Activated CD4-positive, CD25-positive, alpha-beta regulatory T cell treated with anti-CD3 and anti-CD28 coated beads, Interleukin-2, amount 50 U/mL, for 72 hours (primary cell): ENCODE measurements at regions not wholly inside any gene's neighbourhood (a gene's known extent, or its start where the extent isn't known, plus 50 kb on each side); places are given as distances from the start of the nearest gene placed in this dataset.

ENCODE experiments used
- DNase-seq: peaks from one replicate; pipeline ENCODE4 v3.0.0; 2021

DNA sequence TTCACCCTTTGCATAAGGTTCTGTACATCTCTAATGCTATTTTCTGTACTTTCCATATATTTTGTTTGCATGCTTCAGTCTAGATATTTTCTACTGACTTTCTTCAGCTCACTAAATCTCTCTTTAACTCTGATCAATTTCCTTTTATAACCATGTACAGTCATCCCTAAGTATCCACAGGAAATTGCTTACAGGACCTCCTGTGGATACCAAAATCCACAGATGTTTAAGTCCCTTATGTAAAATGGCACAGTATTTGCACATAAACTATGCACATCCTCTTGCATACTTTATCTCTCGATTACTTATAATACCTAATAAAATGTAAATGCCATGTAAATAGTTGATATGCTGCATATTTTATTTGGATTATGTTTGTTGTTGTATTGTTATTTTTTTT, 442.1 kb downstream of the TLE4 start:
- no peak for DNase-seq

DNA sequence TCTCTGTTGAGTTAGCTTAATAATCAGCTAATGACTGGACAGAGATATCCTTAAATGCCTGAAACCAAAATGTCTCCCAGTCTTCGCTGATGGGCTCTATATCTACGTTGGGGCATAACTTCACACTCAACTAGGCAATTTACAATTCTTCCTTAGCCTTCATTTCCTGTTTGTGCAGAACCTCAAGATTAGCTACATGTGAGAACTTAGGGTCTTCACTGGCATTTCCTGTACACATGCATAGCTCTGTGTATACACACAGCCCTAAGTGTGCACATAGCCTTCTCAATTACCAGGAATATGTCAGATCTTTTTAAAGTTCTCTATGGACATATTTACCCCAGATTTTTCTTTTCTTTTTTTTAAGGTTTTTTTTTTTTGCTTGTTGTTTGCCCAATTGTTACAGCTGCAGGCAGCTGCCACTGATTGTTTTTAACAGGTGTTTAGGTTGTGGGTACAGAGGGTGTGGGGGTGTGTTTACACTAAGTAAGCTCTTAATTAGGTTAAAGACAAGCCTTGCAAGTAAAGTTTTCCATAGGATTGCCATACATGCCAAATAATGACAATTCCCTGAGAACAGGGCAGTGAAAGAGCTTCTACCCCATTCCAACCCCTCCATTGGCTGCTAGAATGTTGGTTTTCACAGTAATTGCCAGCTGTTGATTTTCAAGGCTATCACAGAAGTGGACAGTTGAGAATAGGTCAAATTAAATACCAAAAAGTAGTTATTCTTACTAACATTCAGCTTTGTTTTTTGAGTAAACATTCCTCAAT, 441.0 kb downstream of the TLE4 start:
- no peak for DNase-seq

DNA sequence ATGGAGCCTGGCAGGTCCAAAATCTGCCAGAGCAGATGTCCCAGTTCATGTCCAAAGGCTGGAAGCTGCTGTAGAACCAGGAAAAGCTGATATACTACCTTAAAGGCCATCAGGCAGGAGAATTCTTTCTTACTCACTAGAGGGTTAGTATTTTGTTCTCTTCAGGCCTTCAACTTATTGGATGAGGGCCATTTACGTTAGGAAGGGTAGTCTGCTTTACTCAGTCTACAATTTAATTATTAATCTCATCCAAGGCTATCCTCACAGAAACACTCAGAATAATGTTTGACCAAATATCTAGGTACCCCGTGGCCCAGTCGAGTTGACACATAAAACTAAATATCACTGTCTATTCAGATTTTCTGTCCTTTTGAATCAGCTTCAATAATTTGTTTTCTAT, 437.4 kb downstream of the TLE4 start:
- DNase-seq = no peak

DNA sequence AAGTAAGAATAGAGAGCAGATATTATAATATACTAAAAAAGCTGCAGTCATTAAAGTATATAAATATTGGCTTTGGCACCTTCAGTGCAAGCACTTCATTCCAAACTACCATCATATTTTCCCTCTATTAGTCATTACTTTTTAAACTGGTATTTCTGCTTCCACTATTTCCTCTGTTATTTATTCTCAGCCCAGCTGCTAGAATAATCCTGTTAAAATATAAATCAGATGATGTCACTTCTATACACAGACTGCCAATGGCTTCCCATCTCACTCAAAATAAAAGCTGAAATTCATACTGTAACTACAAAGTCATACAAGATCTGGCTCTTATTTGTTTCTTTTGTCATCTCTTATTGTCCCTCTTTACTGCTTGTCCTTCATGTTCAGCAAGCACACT, 432.9 kb downstream of the TLE4 start:
- DNase-seq = no peak

DNA sequence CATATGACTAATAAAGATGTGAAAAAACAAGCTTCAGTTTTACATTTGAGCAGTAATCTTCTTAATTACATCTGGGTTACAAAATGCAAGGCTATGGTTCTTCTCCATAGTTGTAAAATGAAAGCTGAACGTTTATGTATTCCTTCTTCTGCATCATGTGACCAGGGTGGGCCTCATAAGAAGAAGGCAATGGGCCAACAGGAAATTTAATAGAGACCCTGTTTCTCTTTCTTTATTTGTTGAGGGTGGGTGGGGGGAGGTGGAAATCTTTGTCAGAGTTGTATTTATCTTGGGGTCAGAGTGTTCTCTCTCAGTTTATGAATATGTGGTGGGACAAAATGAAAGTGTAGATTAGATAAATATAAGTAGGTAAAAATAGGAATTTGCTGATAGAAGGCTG, 418.8 kb downstream of the TLE4 start:
- no peak for DNase-seq

DNA sequence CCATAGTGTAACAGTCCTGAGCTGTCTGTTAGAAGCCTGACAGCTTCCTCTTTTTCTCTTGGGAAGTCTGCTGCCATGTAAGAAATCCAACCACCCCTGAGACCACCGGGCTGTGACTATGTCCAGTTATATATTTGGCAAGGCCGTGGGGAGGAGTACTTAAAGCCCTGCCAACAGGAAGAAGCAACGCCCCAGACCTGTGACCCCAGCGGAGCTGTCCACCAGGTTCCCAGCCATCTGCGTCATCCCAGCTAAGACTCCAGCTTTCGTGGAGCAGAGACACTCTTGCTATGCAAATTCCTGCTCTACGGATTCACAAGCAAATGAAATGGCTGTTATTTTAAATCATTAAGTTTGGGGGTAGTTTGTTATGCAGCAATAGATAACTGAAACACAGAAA, 417.3 kb downstream of the TLE4 start:
- no peak for DNase-seq

DNA sequence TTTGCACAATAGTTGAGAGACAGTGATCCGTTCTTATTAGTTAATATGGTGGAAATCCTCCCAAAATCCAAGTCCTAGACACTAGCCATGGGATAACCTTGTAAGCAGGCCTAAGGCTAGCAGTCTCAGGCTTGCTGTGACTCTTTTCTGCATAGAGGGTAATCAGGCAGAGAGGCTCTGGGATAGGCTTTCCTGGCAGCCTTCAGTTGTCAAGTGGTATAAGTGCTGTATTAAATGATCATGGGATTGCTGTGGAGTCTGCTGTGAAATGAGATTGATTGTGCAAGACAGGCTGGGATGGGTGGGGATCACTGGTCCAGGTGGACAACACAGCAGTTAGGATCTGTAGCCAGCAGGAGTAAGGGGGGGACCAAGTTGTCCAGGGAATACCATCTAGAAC, 416.4 kb downstream of the TLE4 start:
- DNase-seq = no peak

DNA sequence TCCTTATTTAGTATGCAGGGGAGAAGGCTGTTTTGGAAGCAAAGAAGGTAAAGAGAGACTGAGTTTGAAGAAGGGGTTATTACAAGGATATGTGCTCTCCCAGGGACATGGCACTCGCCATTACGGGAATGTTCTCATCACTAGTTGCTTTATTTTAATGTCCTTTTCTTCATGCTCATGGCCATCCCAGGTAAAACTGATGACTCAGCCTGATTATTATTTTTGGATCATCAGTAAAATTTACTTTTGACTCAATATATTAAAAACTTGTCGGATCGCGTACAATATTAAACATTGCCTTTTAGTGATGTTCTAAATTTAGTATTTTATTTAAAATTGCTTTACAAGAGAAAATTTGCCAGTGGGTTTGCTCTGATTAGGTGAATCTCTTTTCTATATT, 414.7 kb downstream of the TLE4 start:
- DNase-seq = no peak

DNA sequence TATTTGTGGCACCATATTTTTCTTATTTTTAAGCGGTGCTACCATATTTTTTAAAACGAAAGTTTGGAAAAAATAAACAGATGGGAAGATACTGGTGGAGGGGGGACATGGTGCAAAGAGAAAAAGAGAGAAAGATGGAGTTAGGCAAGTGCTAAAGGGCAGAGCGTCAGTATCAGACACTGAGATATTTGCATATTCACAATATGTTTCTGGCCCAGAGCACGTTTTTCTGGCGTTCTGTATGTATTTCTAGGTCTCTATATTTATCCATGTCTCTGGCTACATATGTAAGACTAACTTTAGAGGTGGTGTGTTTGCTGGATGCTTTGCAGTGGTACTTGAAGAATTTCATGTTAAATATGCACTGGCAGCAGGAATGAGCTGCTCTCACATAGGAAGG, 414.0 kb downstream of the TLE4 start:
- no peak for DNase-seq

DNA sequence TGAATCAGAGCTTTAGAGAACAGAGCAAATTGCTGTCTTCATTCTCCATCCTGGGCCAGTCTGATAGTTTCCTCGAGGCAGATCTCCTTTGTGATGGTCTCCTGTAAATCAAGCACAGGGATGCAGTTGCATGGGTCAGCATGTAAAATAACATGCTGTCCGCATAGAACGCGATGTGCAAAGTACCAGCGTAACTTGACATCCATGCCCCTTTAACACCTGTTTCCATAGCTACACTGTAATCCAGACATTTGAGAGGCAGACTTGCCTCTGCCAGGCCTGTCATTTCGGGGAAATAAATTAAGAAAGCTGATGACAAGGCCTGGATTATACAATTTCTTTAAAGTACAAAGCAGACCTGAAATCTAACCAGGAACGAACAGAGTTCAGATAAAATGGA, 413.5 kb downstream of the TLE4 start:
- DNase-seq = no peak

DNA sequence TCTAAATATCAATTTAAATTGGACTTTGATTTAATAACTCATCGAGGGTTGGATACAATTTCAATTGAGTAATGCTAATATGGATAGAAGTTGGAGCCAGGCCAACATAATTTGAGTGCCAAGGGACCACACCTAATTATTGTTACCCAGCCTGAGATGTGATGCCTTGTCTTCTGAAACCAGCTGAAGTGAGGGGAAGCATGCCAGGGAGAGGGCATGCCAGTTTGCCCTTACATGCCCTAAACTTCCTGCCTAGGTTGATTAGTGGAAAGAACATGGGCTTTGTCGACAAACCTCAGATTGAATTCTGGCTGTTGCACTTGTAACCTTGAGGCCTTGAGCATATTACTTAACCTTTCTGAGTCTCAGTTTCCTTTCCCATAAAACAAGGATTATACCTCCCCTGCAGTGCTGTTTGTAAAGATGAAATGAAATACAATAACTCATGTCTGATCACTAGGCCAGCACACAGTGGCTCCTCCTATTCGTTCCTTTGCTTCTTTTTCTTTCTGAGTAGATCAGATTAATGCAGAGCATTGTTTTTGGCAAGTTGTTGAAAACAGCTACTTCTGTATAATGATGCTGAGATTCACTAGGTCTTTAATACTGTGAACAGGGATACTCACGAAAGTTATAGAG, 412.8 kb downstream of the TLE4 start:
- DNase-seq = no peak

DNA sequence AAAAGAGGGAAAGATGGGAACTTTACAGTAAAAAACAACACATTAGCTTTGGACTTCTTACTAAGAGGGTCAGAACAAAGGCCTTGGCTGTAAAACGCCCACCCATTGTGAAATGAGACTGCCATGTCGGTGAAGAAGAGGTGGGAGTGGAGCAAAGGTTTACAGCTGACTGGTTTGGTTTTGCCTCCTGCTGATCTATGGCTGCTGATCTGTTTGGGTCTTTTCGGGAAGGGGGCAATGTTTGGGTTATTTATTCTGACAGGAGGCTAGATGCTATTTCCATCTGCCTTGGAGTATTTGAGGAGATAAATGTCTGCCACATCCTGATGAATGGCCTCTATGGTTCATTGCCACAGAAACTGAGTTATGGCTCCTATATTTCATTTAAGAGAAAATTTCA, 408.7 kb downstream of the TLE4 start:
- no peak for DNase-seq

DNA sequence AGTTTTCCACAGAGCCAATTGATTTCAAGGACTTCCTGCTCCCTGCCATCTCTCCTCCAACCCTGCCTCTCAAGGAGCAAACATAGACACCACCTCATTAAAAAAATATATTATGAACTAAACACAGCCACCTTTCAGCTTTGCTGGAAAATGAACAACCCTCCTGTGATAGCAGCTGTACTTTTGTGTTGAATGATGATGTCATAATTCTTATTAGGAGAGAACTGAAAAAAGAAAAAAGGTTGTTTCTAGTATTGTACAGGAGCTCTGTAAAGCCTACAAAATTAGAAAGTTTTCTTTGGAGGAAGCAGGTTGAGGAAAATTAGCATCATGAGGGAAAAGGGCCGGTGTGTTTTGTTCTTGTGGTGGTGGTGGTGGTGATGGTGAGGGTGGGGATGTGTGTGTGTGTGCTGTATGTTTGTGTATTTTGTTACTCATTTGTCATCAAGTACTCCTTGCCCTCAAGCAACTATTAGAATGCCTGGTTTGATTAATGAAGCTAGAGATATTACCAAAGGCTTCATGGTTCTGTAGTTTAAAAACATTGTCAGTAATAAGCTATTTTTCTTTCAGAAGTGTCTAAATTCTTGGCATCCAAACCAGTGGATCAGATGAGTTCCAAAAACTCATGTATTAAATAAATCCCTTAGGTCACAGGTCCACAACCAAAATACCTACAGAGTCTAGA, 405.9 kb downstream of the TLE4 start:
- DNase-seq = no peak

DNA sequence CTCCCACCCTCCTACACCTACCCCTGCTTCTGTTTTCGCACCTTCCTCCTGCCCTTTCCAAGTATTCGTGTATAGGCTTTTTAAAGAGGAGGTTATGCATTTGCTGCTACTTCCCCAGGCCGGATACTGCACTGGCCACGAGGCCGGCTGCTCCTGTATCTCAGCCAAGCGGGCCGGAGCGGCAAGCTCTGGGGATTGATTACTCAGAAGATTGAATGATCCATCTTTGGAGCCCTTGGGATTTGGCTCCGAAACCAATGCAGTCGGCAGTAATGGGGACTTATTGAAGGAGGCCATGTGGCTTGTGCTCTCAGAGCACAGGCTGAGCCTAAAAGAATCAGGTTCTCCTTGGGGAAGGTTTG, 405.3 kb downstream of the TLE4 start:
- DNase-seq = no peak

DNA sequence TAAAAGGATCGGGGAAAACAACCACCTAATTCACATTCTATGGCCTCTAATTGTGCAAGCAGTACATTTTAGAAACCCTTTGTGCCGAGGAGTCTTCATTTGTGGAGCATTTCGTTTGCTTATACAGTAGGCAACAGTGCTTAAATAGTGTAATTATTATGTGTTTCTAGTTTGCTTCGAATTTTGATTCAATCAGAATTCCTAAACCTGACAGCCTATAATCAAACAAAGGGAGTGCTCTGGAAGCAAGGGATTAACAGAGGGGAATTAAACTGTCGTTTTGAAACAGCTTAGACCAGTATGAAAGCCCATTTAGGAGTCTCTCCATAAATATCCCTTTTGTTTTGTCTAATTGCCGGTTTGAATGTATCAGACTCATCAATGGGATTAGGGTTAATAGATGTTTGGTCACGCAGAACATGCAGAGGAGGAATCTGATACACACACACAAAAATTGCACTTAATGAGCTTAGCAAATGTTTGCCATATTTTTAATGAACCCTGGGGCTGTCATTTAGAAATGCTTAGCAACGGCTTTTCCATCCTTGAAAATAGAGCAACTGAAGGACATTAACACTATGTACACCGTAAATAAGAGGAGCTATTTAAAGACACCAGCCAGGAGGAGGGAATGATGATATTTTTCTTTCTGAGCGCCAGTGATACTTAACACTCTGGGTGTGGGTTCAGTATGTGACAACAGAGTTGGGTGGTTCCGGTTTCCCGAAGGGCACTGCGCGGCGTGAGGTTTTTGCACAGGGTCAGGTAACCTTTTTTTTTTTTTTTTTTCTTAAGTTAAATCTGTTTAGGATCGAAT, 404.7 kb downstream of the TLE4 start:
- no peak for DNase-seq

DNA sequence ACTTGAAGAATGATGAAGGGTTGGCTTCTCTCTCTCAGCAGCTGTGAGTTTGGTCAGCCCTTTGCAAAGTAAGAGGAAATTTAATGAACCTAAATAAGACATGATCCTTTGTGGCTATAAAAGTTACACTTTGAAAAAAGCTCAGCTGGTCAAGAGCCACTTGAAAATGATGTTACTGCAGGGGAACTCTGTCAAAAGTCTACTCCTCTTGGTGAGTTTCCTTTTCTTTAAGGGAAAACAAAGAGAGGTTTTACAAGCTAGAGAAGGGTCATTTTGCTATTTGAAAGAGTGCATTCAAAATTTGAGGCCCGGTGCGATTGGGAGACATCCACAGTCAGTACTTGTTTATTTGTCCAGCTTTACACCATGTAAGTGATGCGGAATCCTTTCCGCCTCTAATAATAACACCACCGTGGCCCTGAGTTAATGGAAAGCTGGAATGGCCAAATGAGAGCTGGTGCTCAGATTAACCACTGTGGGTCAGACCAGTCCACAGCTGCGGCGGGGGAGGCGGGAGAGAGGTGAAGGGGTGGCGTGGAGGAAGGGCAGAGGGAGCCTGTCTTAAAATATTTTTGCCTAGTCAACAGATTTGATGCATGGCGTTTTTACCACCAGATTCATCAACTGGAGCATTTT, 404.0 kb downstream of the TLE4 start:
- DNase-seq = no peak

DNA sequence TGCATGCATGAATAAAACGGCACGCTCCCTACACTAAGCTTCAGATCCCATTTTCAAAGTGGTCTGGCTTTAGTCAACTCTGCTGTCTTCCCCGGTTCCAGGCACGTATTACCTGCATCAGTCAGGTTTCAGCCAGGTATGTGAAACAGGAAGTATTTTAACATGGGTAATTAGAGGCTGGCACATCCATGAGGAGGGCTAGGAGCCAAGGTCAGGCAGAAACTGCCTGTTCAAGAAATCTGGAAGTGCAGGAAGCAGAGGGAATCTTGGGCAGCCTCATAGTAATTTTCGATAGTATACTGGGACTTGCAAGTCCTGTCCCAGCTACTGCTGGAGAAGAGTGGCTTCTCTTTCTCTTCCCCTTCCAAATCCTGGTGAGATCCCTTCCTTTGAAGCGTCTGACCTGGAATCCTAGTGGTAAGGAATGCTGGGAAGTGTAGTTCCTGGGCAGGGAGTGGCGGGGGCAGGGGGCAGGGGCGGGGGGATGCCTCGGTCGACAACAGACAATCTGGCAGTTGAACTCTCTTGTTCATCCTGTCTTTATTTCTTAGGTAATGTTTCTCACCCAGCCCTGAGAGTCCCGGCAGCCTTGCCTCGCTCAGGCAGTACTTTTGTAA, 403.1 kb downstream of the TLE4 start:
- no peak for DNase-seq

DNA sequence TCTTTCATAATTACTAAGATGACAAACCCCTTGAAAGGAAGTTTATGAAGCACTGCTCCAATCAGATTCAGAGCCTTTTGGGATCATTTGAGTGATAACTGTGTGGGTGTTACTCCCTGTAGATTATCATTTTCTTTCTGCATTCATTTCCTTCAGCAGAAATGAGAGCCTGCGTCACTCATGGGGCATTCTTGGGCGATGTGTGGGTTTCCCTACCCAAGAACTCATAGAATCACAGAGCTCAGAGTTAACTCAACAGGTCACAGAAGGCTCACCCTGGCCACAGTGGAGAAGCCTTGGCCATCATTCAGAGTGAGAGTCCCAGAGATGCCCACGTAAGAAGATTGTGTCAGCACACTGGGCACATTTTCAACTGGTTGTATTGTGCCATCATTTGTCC, 401.9 kb downstream of the TLE4 start:
- DNase-seq = no peak

DNA sequence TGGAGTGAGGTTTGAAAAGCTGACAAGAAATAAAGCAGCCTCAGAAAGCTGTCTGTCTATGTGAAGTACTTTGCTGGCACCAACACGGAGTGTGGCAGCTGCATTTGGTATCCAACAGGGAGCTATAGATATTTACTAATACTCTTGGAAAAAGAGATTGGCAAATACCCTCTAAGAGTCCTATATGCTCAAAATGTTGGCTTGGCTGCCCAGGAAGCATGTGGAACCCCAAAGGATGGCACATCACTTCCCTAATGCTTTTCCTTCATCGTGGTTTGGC, 398.3 kb downstream of the TLE4 start:
- no peak for DNase-seq

DNA sequence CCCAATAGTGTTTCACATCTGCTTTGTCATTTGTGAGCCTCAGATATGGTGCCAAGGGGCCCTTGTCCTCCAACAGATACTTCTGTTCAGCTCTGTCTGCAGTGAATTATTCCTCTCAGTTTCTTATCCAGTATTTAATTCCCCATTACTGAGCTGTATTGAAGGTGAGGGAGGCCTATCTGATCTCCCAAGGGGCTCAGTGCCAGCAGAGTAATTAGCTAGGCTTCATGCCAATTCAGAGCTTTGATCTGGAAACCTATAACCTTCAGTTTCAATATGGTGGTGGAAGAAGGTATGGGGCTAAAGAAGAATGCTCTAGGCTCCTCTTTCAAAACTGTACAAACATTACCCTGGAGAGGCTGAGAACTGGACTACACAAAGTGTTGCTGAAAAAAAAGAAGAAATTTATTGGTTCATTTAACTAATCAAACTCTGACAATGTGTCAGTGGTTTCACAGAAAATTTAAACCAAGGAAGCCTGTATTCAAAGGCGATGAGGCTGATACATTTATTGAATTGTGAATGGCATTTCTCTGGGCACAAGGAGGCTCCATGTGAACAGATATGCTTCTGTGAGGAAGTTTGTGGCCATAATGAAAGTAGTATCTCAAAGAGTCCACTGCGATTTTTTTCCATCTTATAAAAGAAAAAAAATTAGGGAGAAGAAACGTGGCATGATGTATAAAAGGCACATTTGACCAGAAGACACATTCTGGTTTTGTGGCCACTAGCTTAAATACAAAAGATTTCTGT, 397.8 kb downstream of the TLE4 start:
- no peak for DNase-seq

DNA sequence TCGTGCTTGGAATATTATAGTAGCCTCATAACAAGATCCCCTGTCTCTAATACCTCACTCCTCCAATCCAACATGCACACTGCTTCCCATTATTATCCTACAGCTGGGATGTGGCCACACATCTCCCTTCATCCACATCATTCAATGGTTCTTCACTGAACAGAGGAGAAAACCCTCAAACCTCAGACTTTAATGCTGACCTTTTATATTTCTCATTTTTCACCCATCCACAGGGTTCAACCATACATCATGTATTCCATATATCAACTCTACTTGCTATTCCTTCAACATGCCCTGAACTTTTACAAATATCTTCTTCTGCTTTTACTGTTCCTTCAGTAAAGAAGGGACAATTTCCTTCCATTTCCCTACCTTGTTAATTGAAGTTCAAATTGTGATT, 396.8 kb downstream of the TLE4 start:
- no peak for DNase-seq

DNA sequence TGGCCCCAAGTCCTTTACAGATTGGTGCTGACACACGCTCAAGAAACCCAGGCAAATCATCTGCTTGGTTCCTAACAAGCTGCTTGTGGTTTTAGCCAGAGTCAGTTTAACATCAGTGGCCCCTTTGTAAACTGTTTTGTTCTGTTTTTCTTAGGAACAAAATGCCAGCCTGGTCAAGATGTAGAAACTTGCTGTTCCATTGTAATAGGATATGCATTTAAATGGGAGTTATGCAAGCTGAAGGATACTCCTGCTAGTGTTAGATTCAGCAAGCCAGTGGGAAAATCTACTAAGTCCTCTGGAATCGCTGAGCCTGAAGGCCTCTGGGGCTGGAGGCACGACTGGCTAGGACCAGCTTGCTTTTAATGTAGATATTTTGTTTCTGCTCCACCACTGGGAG, 391.1 kb downstream of the TLE4 start:
- no peak for DNase-seq
